ENCODE measurements at regions not wholly inside any gene's neighbourhood (a gene's known extent, or its start where the extent isn't known, plus 50 kb on each side); places are given as distances from the start of the nearest gene placed in this dataset.

- TF ChIP-seq CTCF (conservative IDR thresholded peaks at IDR 0.05; ENCODE audit: low read length), result no peak
- TF ChIP-seq EZH2phosphoT487 (IDR thresholded peaks at IDR 0.05; ENCODE audit: borderline replicate concordance), result no peak
Measured at GRCh38 chr6:164184410-164184809, 769.9 kb downstream of the QKI start.
